GM12873 (cell line): ENCODE measurements at regions not wholly inside any gene's neighbourhood (a gene's known extent, or its start where the extent isn't known, plus 50 kb on each side); places are given as distances from the start of the nearest gene placed in this dataset.

ENCODE experiments used
- TF ChIP-seq, protein P1 (sequence below): IDR thresholded peaks from 2 replicates; pipeline ENCODE4 v1.5.1; 2012; ENCODE audit warnings: low read depth, mild to moderate bottlenecking, moderate library complexity, low read length, control low read depth; ENCODE audit not compliant: insufficient read depth; ENCODE audit errors: missing control alignments

DNA sequence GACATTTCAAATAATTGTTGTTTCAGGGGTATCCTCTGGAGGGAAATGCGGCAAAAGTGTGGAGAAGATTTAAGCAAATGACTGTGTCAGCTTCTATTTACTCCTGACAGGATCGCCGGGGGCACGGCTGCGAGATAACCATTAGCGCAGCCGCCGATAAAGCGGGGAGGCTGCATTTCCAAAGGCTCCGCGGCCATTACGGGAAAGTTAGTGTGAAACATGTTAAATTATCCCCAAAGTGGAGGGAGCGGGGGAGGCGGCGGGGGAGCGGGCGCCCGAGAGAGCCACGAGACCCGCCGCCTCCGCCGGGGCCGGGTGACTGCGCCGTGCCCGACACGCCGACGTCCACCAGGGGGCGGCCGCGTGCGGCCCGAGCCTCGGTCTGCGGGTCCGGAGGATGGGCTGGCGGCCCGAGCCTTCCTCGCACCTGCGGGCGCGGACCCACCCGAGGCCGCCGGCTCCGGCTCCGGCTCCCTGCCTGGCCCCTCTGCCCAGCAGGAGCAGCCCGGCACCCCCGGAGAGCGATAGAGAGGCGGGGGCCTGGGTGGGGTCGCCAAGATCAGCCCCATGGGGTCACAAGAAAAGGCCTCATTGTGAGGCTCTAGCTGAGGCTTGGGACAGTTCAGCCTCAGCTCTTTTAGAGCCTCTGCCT, 74.4 kb upstream of the PAX2 start:
- TF ChIP-seq, protein P1, sequence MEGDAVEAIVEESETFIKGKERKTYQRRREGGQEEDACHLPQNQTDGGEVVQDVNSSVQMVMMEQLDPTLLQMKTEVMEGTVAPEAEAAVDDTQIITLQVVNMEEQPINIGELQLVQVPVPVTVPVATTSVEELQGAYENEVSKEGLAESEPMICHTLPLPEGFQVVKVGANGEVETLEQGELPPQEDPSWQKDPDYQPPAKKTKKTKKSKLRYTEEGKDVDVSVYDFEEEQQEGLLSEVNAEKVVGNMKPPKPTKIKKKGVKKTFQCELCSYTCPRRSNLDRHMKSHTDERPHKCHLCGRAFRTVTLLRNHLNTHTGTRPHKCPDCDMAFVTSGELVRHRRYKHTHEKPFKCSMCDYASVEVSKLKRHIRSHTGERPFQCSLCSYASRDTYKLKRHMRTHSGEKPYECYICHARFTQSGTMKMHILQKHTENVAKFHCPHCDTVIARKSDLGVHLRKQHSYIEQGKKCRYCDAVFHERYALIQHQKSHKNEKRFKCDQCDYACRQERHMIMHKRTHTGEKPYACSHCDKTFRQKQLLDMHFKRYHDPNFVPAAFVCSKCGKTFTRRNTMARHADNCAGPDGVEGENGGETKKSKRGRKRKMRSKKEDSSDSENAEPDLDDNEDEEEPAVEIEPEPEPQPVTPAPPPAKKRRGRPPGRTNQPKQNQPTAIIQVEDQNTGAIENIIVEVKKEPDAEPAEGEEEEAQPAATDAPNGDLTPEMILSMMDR = peak; percentile 81

GRCh38 chr10:100672199-100672598, 73.2 kb upstream of the PAX2 start:
- TF ChIP-seq, protein P1 = no peak

GRCh38 chr10:100677290-100677945, 68.0 kb upstream of the PAX2 start:
- TF ChIP-seq, protein P1 = no peak

GRCh38 chr10:100679327-100679726, 66.1 kb upstream of the PAX2 start:
- TF ChIP-seq, protein P1 = no peak

- TF ChIP-seq, protein P1 = no peak
Measured at GRCh38 chr10:100683004-100683403, 62.4 kb upstream of the PAX2 start.

GRCh38 chr10:100683545-100684300, 61.7 kb upstream of the PAX2 start:
- TF ChIP-seq, protein P1 = no peak

GRCh38 chr10:100684688-100685235, 60.6 kb upstream of the PAX2 start:
- TF ChIP-seq, protein P1 = no peak
